CD4-positive, CD25-positive, alpha-beta regulatory T cell (primary cell): ENCODE measurements at regions not wholly inside any gene's neighbourhood (a gene's known extent, or its start where the extent isn't known, plus 50 kb on each side); places are given as distances from the start of the nearest gene placed in this dataset.
A peak's percentile ranks its signal among the peaks of the same experiment; 100 is the strongest.

ENCODE experiments used
- ATAC-seq, 2 donors: fragments of 150-1000 bp; cut with Tn5 transposase; one replicate each; pipeline ENCODE4 v1.10.0; 2021; ENCODE audit warnings: low read depth in 2 of 2, moderate number of reproducible peaks in 2 of 2, moderate library complexity in 1 of 2
- DNase-seq, 3 donors: peaks; one replicate each; pipeline versions ENCODE4 v3.0.0 to v3.0.0-alpha.2; 2012 to 2022; ENCODE audit warnings: mixed read lengths in 1 of 3
- H3K27ac ChIP-seq: one replicate; pipeline ENCODE4 v1.7.0; 2013; ENCODE audit warnings: mild to moderate bottlenecking, low read length; ENCODE audit not compliant: insufficient read depth, poor library complexity, severe bottlenecking
- H3K27me3 ChIP-seq: one replicate; pipeline ENCODE4 v1.7.0; 2013; ENCODE audit warnings: low read length; ENCODE audit not compliant: control insufficient read depth, insufficient read depth
- H3K36me3 ChIP-seq: one replicate; pipeline ENCODE4 v1.7.0; 2013; ENCODE audit warnings: mild to moderate bottlenecking, low read length, moderate library complexity; ENCODE audit not compliant: control insufficient read depth, insufficient read depth
- H3K4me1 ChIP-seq: 2 replicates; pipeline ENCODE4 v1.7.0; 2013; ENCODE audit warnings: mild to moderate bottlenecking, low read length; ENCODE audit not compliant: insufficient read depth, control insufficient read depth, poor library complexity, severe bottlenecking
- H3K4me3 ChIP-seq: one replicate; pipeline ENCODE4 v1.7.0; 2013; ENCODE audit warnings: low read depth, mild to moderate bottlenecking, low read length, moderate library complexity
- H3K9me3 ChIP-seq, 2 experiments: 1 replicate in 1 of 2; 2 replicates in 1 of 2; pipeline ENCODE4 v1.7.0; 2013; ENCODE audit warnings: low read length in 2 of 2, mild to moderate bottlenecking in 1 of 2, moderate library complexity in 1 of 2; ENCODE audit not compliant: control insufficient read depth in 2 of 2
- H3K27ac Mint-ChIP-seq, 3 donors: one replicate each; pipeline ENCODE4 v1.8.0; 2020 to 2022; ENCODE audit warnings: mild to moderate bottlenecking in 3 of 3, mixed read lengths in 3 of 3, moderate library complexity in 2 of 3
- H3K27me3 Mint-ChIP-seq: one replicate; pipeline ENCODE4 v1.8.0; 2022; ENCODE audit warnings: mild to moderate bottlenecking, mixed read lengths
- H3K36me3 Mint-ChIP-seq: one replicate; pipeline ENCODE4 v1.8.0; 2020; ENCODE audit warnings: mixed read lengths
- H3K4me1 Mint-ChIP-seq, 4 donors: one replicate each; pipeline ENCODE4 v1.8.0; 2020 to 2022; ENCODE audit warnings: mixed read lengths in 4 of 4, mild to moderate bottlenecking in 1 of 4
- H3K4me3 Mint-ChIP-seq, 4 donors: one replicate each; pipeline ENCODE4 v1.8.0; 2020 to 2022; ENCODE audit warnings: mild to moderate bottlenecking in 4 of 4, mixed read lengths in 4 of 4, moderate library complexity in 3 of 4
- H3K9me3 Mint-ChIP-seq, 7 donors: one replicate each; pipeline ENCODE4 v1.8.0; 2020 to 2022; ENCODE audit warnings: mixed read lengths in 7 of 7, mild to moderate bottlenecking in 3 of 7, moderate library complexity in 2 of 7

- no peaks in the 10 kb centered on the region for H3K27me3 ChIP-seq
- H3K4me3 Mint-ChIP-seq, result no peak overlapping the region
- ATAC-seq (no peak), DNase-seq (no peak)
- no peaks in the 10 kb centered on the region for H3K36me3 Mint-ChIP-seq
- no peak overlapping the region for H3K4me3 ChIP-seq
- H3K27ac ChIP-seq, result no peak overlapping the region
- no peak overlapping the region for H3K27ac Mint-ChIP-seq
- peaks cover 5% of the 10 kb centered on the region for H3K27me3 Mint-ChIP-seq
- no peaks in the 10 kb centered on the region for H3K36me3 ChIP-seq
- H3K9me3 Mint-ChIP-seq, result peaks cover 0 to 5% (median 0%) of the 10 kb centered on the region in 7 donors
- no peaks in the 10 kb centered on the region for H3K4me1 ChIP-seq
- H3K4me1 Mint-ChIP-seq, result no peaks in the 10 kb centered on the region
- H3K9me3 ChIP-seq, result peaks cover 0 to 5% of the 10 kb centered on the region in 2 experiments
Measured at GRCh38 chr11:70833554-70833953, 418.8 kb downstream of the SHANK2 start.

- Histone ChIP-seq H3K4me3 (no peak overlapping the region), H3K36me3 (no peaks in the 10 kb centered on the region), H3K27me3 (no peaks in the 10 kb centered on the region), H3K9me3 (peaks cover 0 to 5% of the 10 kb centered on the region in 2 experiments), H3K4me1 (no peaks in the 10 kb centered on the region), H3K27ac (no peak overlapping the region)
- Mint-ChIP-seq H3K4me1 (no peaks in the 10 kb centered on the region), H3K9me3 (peaks cover 0 to 6% (median 0%) of the 10 kb centered on the region in 7 donors), H3K27me3 (peaks cover 5% of the 10 kb centered on the region), H3K36me3 (no peaks in the 10 kb centered on the region), H3K4me3 (no peak overlapping the region), H3K27ac (peak overlapping the region in 1 of 3 donors; percentile 69)
- no peak for DNase-seq
- ATAC-seq, result no peak
Measured at GRCh38 chr11:70834277-70834940, 418.0 kb downstream of the SHANK2 start.

- no peaks in the 10 kb centered on the region for H3K36me3 Mint-ChIP-seq
- DNase-seq, result no peak
- Histone ChIP-seq H3K36me3 (no peaks in the 10 kb centered on the region), H3K27ac (no peak overlapping the region), H3K27me3 (no peaks in the 10 kb centered on the region), H3K4me1 (no peaks in the 10 kb centered on the region), H3K4me3 (no peak overlapping the region), H3K9me3 (peaks cover 0 to 5% of the 10 kb centered on the region in 2 experiments)
- H3K4me1 Mint-ChIP-seq, result no peaks in the 10 kb centered on the region
- no peak for ATAC-seq
- H3K27me3 Mint-ChIP-seq, result peaks cover 5% of the 10 kb centered on the region
- peak overlapping the region in 1 of 3 donors; percentile 69 for H3K27ac Mint-ChIP-seq
- peaks cover 0 to 6% (median 0%) of the 10 kb centered on the region in 7 donors for H3K9me3 Mint-ChIP-seq
- no peak overlapping the region for H3K4me3 Mint-ChIP-seq
Measured at GRCh38 chr11:70834984-70835560, 417.3 kb downstream of the SHANK2 start.

- ATAC-seq, result no peak
- Histone ChIP-seq H3K4me1 (no peaks in the 10 kb centered on the region), H3K27ac (no peak overlapping the region), H3K9me3 (peaks cover 0 to 5% of the 10 kb centered on the region in 2 experiments), H3K36me3 (no peaks in the 10 kb centered on the region), H3K4me3 (no peak overlapping the region), H3K27me3 (no peaks in the 10 kb centered on the region)
- Mint-ChIP-seq H3K36me3 (no peaks in the 10 kb centered on the region), H3K27ac (no peak overlapping the region), H3K9me3 (peaks cover 0 to 6% (median 0%) of the 10 kb centered on the region in 7 donors), H3K4me1 (no peaks in the 10 kb centered on the region), H3K4me3 (no peak overlapping the region), H3K27me3 (peaks cover 5% of the 10 kb centered on the region)
- DNase-seq, result no peak
Measured at GRCh38 chr11:70836071-70836470, 416.3 kb downstream of the SHANK2 start.

DNA sequence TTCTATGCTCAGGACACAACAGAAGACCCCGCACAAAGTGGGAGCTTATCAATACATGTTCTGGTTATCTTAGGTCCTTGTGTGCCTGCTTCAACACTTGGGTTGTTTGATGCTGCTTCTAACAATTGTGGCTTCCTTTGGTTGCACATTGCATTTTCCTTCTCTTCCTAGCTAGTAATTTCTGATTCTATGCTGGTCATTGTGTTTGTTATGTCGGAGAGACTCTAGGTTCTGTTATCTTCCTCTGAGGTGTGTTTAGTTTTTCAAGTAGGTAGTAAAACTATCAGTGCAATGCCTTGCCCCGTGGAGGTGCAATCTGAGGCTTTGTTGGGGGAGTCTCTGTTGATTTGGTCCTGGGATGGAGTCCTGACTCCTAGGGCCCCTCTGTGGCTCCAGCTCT, 414.2 kb downstream of the SHANK2 start:
- Mint-ChIP-seq H3K9me3 (peaks cover 0 to 6% (median 0%) of the 10 kb centered on the region in 7 donors), H3K27me3 (peaks cover 5% of the 10 kb centered on the region), H3K4me1 (no peaks in the 10 kb centered on the region), H3K27ac (no peak overlapping the region), H3K36me3 (no peaks in the 10 kb centered on the region), H3K4me3 (no peak overlapping the region)
- Histone ChIP-seq H3K27ac (no peak overlapping the region), H3K4me1 (no peaks in the 10 kb centered on the region), H3K9me3 (peaks cover 0 to 5% of the 10 kb centered on the region in 2 experiments), H3K4me3 (no peak overlapping the region), H3K27me3 (no peaks in the 10 kb centered on the region), H3K36me3 (no peaks in the 10 kb centered on the region)
- ATAC-seq (no peak), DNase-seq (no peak)

DNA sequence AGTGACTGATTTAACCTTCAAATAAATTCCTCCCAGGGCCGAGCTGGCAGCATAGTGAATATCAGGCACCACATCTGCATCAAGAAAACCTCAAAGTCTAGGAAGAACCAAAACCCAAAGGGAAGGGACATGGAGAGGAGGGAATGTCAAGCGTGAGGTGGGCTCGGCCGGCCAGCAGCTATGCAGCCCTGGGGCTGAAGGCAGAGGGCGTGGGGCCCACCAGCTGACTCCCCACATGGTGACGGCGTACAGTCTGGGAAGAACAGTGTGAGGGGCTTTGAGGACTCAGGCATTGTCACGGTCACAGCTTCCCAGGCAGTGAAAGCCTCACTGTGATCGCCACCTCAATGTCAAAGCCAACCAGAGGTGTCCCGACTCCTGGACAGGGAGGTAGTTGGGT, 412.5 kb downstream of the SHANK2 start:
- DNase-seq (no peak), ATAC-seq (no peak)
- Histone ChIP-seq H3K36me3 (no peaks in the 10 kb centered on the region), H3K4me1 (no peaks in the 10 kb centered on the region), H3K4me3 (no peak overlapping the region), H3K9me3 (peaks cover 0 to 5% of the 10 kb centered on the region in 2 experiments), H3K27me3 (no peaks in the 10 kb centered on the region), H3K27ac (no peak overlapping the region)
- no peaks in the 10 kb centered on the region for H3K4me1 Mint-ChIP-seq
- H3K36me3 Mint-ChIP-seq, result no peaks in the 10 kb centered on the region
- no peak overlapping the region for H3K4me3 Mint-ChIP-seq
- H3K27ac Mint-ChIP-seq, result no peak overlapping the region
- peaks cover 0 to 6% (median 0%) of the 10 kb centered on the region in 7 donors for H3K9me3 Mint-ChIP-seq
- peaks cover 5% of the 10 kb centered on the region for H3K27me3 Mint-ChIP-seq

DNA sequence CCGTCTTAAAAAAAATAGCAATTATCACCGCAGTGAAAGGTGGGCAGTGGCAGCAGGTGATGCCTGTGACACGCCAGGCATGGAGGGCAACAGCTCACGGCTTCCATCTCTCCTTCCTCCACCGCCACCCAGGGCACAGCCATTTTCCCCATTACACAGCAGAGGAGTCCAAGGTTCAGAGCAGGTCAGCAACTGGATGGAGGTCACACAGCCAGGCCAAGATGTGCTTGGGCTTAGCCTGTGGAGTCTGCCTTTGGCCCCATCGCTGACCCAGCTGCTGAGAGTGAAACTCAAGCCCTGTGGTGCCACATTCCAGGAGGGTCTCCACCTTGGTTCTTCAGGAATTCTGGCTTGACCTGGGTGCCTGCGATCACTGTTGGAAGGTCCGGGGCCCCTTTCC, 411.1 kb downstream of the SHANK2 start:
- no peaks in the 10 kb centered on the region for H3K36me3 Mint-ChIP-seq
- Histone ChIP-seq H3K4me3 (no peak overlapping the region), H3K4me1 (no peaks in the 10 kb centered on the region), H3K9me3 (peaks cover 0 to 5% of the 10 kb centered on the region in 2 experiments), H3K36me3 (no peaks in the 10 kb centered on the region), H3K27ac (no peak overlapping the region), H3K27me3 (no peaks in the 10 kb centered on the region)
- H3K27me3 Mint-ChIP-seq, result peaks cover 5% of the 10 kb centered on the region
- H3K4me3 Mint-ChIP-seq, result no peak overlapping the region
- H3K9me3 Mint-ChIP-seq, result peaks cover 0 to 6% (median 0%) of the 10 kb centered on the region in 7 donors
- H3K27ac Mint-ChIP-seq, result no peak overlapping the region
- DNase-seq (no peak), ATAC-seq (no peak)
- H3K4me1 Mint-ChIP-seq, result no peaks in the 10 kb centered on the region

GRCh38 chr11:70842256-70842655, 410.1 kb downstream of the SHANK2 start:
- H3K9me3 ChIP-seq, result peaks cover 0 to 5% of the 10 kb centered on the region in 2 experiments
- no peak overlapping the region for H3K27ac ChIP-seq
- H3K36me3 Mint-ChIP-seq, result no peaks in the 10 kb centered on the region
- no peak overlapping the region for H3K4me3 Mint-ChIP-seq
- peaks cover 3% of the 10 kb centered on the region for H3K27me3 Mint-ChIP-seq
- H3K9me3 Mint-ChIP-seq, result peaks cover 0 to 6% (median 0%) of the 10 kb centered on the region in 7 donors
- no peaks in the 10 kb centered on the region for H3K4me1 Mint-ChIP-seq
- ATAC-seq (no peak), DNase-seq (no peak)
- H3K4me3 ChIP-seq, result no peak overlapping the region
- no peaks in the 10 kb centered on the region for H3K36me3 ChIP-seq
- H3K27me3 ChIP-seq, result no peaks in the 10 kb centered on the region
- H3K4me1 ChIP-seq, result no peaks in the 10 kb centered on the region
- H3K27ac Mint-ChIP-seq, result no peak overlapping the region
